Spleen (tissue), 7 donors: ENCODE measurements at regions not wholly inside any gene's neighbourhood (a gene's known extent, or its start where the extent isn't known, plus 50 kb on each side); places are given as distances from the start of the nearest gene placed in this dataset.

Experiments
- POLR2A ChIP-seq, 3 donors: fragments of 450-650 bp; IDR thresholded peaks; one replicate each; pipeline ENCODE4 v1.5.1; 2017; ENCODE audit warnings: antibody characterized with exemption in 3 of 3, mild to moderate bottlenecking in 1 of 3
- TF ChIP-seq, protein P1 (sequence below), 11 experiments: fragments of 200-600 bp in 7 of 11; fragments of 450-650 bp in 4 of 11; sonication (generic) in 4 of 11; IDR thresholded peaks in 8 of 11; conservative IDR thresholded peaks in 3 of 11; 1 replicate in 7 of 11; 2 replicates in 4 of 11; pipeline versions ENCODE4 v1.4.0 to v1.8.0; 2016 to 2021; ENCODE audit warnings: antibody characterized with exemption in 11 of 11, inconsistent platforms in 4 of 11, mild to moderate bottlenecking in 1 of 11
- donor health status: DM: no; HTN: no; CAD: no; lungs with moderate emphysema.
- donor health status: DM: no; HTN: no; CAD: no.
- donor health status: DM: no; HTN: no; CAD: no.

DNA sequence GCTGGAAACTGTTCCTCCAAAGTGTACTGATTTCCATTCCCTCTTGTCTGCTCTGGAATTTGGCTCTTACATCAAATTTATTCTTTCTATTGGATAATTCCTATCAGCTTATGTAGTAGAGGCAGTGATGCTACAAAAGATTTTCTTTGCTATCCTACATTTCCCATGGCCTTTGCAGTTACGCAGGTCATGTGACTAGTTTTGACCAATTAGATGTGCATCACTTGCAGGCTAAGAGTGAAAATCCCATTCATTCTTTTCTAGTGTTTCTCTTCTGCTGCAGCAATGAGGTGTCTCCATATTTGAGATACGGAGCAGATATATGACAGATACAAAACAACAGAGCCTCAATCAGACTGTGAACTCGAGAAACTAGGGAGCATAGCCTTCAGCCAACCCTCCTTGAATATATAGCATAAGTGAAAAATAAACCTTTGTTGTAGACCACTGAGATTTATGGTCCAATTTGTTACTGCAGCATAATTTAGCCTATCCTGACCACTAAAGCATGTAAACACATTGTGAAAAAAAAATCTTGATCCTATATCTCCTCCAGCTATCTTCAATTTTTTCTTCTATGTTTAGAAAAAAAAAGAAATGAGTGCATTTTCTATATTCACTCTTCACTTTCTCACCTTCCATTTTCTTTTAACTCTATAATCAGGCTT is 102.0 kb downstream of the HNMT start:
- TF ChIP-seq, protein P1, sequence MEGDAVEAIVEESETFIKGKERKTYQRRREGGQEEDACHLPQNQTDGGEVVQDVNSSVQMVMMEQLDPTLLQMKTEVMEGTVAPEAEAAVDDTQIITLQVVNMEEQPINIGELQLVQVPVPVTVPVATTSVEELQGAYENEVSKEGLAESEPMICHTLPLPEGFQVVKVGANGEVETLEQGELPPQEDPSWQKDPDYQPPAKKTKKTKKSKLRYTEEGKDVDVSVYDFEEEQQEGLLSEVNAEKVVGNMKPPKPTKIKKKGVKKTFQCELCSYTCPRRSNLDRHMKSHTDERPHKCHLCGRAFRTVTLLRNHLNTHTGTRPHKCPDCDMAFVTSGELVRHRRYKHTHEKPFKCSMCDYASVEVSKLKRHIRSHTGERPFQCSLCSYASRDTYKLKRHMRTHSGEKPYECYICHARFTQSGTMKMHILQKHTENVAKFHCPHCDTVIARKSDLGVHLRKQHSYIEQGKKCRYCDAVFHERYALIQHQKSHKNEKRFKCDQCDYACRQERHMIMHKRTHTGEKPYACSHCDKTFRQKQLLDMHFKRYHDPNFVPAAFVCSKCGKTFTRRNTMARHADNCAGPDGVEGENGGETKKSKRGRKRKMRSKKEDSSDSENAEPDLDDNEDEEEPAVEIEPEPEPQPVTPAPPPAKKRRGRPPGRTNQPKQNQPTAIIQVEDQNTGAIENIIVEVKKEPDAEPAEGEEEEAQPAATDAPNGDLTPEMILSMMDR (IDR thresholded peaks at IDR 0.05 in 8 of 11, conservative IDR thresholded peaks at IDR 0.05 in 3 of 11) = no peak
- TF ChIP-seq POLR2A (IDR thresholded peaks at IDR 0.05) = no peak
